ENCODE measurements at regions not wholly inside any gene's neighbourhood (a gene's known extent, or its start where the extent isn't known, plus 50 kb on each side); places are given as distances from the start of the nearest gene placed in this dataset.

GRCh38 chr1:216952864-216953263 is 229.6 kb upstream of the ESRRG start:
- H3K27ac ChIP-seq (ENCODE audit: extremely low read depth, low read depth, low read length), result no peak overlapping the region
- H3K79me2 ChIP-seq (ENCODE audit: control insufficient read depth, insufficient read depth, low read length), result no peaks in the 10 kb centered on the region
- no TSS peak for BruUV-seq (replicated peaks)
- no peak overlapping the region for H3K4me2 ChIP-seq (ENCODE audit: insufficient read depth, low read length)
- DNase-seq (ENCODE audit: extremely low read depth in 1 of 4, low spot score in 3 of 4) (no peak), FAIRE-seq (no peak), ATAC-seq (no peak)
- ChIA-PET CTCF (ENCODE audit: low intra/inter-chr PET ratio) (no interaction called here), POLR2A (no interaction called here)
- H3K4me1 ChIP-seq (replicated peaks in 1 of 2; ENCODE audit: control insufficient read depth in 2 of 2, insufficient read depth in 2 of 2, low read length in 2 of 2), result no peaks in the 10 kb centered on the region
- H3K27me3 ChIP-seq (ENCODE audit: control insufficient read depth in 2 of 2, insufficient read depth in 2 of 2, low read length in 2 of 2), result no peaks in the 10 kb centered on the region
- no peaks in the 10 kb centered on the region for H3K36me3 ChIP-seq (ENCODE audit: control insufficient read depth, insufficient read depth, low read length)
- no peaks in the 10 kb centered on the region for H3K9me1 ChIP-seq (ENCODE audit: control insufficient read depth, insufficient read depth, low read length)
- H3K4me3 ChIP-seq, result no peak overlapping the region
- WGBS (ENCODE audit: insufficient coverage, low coverage, missing lambda C conversion rate), result under 1% methylated on average over 6 of the region's 6 CpGs
- in situ Hi-C loops (cut with MboI), result no loop called here
- intact Hi-C loops (cut with micrococcal nuclease), result no loop called here
- no peak overlapping the region for H3K9ac ChIP-seq (ENCODE audit: insufficient read depth in 1 of 2, low read depth in 2 of 2, low read length in 2 of 2)
- no peaks in the 10 kb centered on the region for H4K20me1 ChIP-seq (replicated peaks; ENCODE audit: control insufficient read depth, insufficient read depth, low read length)
- H3K9me3 ChIP-seq (replicated peaks; ENCODE audit: control insufficient read depth, insufficient read depth, low read depth, low read length), result no peaks in the 10 kb centered on the region
- no peak overlapping the region for H2AFZ ChIP-seq (ENCODE audit: low read depth, low read length)
- TF ChIP-seq GATA2 (CRISPR knock-in tag; IDR thresholded peaks at IDR 0.05) (no peak), BDP1 (IDR thresholded peaks at IDR 0.05; ENCODE audit: insufficient read depth, insufficient read length) (no peak), XRCC3 (IDR thresholded peaks at IDR 0.05) (no peak), ZNF445 (CRISPR knock-in tag; IDR thresholded peaks at IDR 0.05; ENCODE audit: low read depth) (no peak), CBX3 (IDR thresholded peaks at IDR 0.05; ENCODE audit: borderline replicate concordance in 1 of 2, low read length in 2 of 2) (no peak), ZNF146 (CRISPR knock-in tag; IDR thresholded peaks at IDR 0.05; ENCODE audit: unreplicated experiment) (no peak), POU5F1 (IDR thresholded peaks at IDR 0.05; ENCODE audit: borderline replicate concordance, low read depth, low read length, partially characterized antibody) (no peak)

- H3K4me1 ChIP-seq (replicated peaks in 1 of 2; ENCODE audit: control insufficient read depth in 2 of 2, insufficient read depth in 2 of 2, low read length in 2 of 2), result no peaks in the 10 kb centered on the region
- H3K4me2 ChIP-seq (ENCODE audit: insufficient read depth, low read length), result no peak overlapping the region
- no peak overlapping the region for H2AFZ ChIP-seq (ENCODE audit: low read depth, low read length)
- H3K9me1 ChIP-seq (ENCODE audit: control insufficient read depth, insufficient read depth, low read length), result no peaks in the 10 kb centered on the region
- no peak overlapping the region for H3K9ac ChIP-seq (ENCODE audit: insufficient read depth in 1 of 2, low read depth in 2 of 2, low read length in 2 of 2)
- H3K27me3 ChIP-seq (ENCODE audit: control insufficient read depth in 2 of 2, insufficient read depth in 2 of 2, low read length in 2 of 2), result no peaks in the 10 kb centered on the region
- BruUV-seq (replicated peaks), result no TSS peak
- in situ Hi-C loops (cut with MboI), result no loop called here
- ChIA-PET CTCF (ENCODE audit: low intra/inter-chr PET ratio) (no interaction called here), POLR2A (no interaction called here)
- no peak overlapping the region for H3K4me3 ChIP-seq
- no peaks in the 10 kb centered on the region for H3K79me2 ChIP-seq (ENCODE audit: control insufficient read depth, insufficient read depth, low read length)
- FAIRE-seq (no peak), DNase-seq (ENCODE audit: extremely low read depth in 1 of 4, low spot score in 3 of 4) (no peak), ATAC-seq (no peak)
- H3K27ac ChIP-seq (ENCODE audit: extremely low read depth, low read depth, low read length), result no peak overlapping the region
- TF ChIP-seq ARID4B (CRISPR knock-in tag; IDR thresholded peaks at IDR 0.05), result no peak
- TF ChIP-seq KDM1A (IDR thresholded peaks at IDR 0.05), result no peak
- TF ChIP-seq CEBPG (CRISPR knock-in tag; IDR thresholded peaks at IDR 0.05), result no peak
- 0 out of 4 replicates have a peak, but pooled peaks of 1 of the 2 experiments have one; percentile 16 for TF ChIP-seq CEBPG (tag; conservative IDR thresholded peaks at IDR 0.05 in 1 of 2, IDR thresholded peaks at IDR 0.05 in 1 of 2)
- no peak for TF ChIP-seq ESRRB (CRISPR knock-in tag; IDR thresholded peaks at IDR 0.05; ENCODE audit: borderline replicate concordance)
- TF ChIP-seq ZNF717 (CRISPR knock-in tag; IDR thresholded peaks at IDR 0.05), result no peak
- no peak for TF ChIP-seq SUPT5H (IDR thresholded peaks at IDR 0.05)
- 0% methylated on average over 2 of the region's 2 CpGs for WGBS (ENCODE audit: insufficient coverage, low coverage, missing lambda C conversion rate)
- intact Hi-C loops (cut with micrococcal nuclease), result no loop called here
- no peaks in the 10 kb centered on the region for H4K20me1 ChIP-seq (replicated peaks; ENCODE audit: control insufficient read depth, insufficient read depth, low read length)
- no peaks in the 10 kb centered on the region for H3K36me3 ChIP-seq (ENCODE audit: control insufficient read depth, insufficient read depth, low read length)
- peaks cover 2% of the 10 kb centered on the region for H3K9me3 ChIP-seq (replicated peaks; ENCODE audit: control insufficient read depth, insufficient read depth, low read depth, low read length)
These were observed 222.4 kb upstream of the ESRRG start for GRCh38 chr1:216945538-216946080.
